ENCODE measurements at regions not wholly inside any gene's neighbourhood (a gene's known extent, or its start where the extent isn't known, plus 50 kb on each side); places are given as distances from the start of the nearest gene placed in this dataset.

DNA sequence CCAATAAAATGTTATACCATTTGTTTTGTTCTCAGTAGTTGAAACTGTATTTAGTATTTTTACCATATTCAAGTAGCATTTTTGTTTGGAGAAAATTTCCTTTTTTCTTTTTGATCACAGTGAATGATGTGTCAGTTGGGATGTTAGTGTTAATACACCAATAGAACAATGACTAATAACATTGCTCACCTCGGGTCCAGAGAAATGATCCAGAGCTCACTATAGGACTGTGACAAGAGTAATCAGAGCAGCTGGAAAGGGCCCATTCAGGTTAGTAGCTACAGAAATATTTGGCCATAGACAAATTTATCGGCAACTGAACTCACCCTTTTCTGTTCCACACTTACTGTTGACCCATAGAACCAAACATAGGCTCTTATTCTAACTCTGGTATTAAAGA is 989.2 kb downstream of the TLE4 start:
- ChIA-PET POLR2A (no interaction called here), CTCF (interaction anchor here (1.5 kb wide), 1 partner anchor 9 kb away, joined by 3 read pairs; no protein-coding TSS in a partner anchor)
- H3K36me3 Mint-ChIP-seq (ENCODE audit: low read depth) = no peaks in the 10 kb centered on the region
- no peaks in the 10 kb centered on the region for H3K36me3 ChIP-seq (ENCODE audit: insufficient read depth, low read length)
- ATAC-seq (ENCODE audit: poor library complexity) (no peak), DNase-seq (no peak)
- no peak overlapping the region for H3K27ac Mint-ChIP-seq
- no peaks in the 10 kb centered on the region for H3K4me1 ChIP-seq (ENCODE audit: insufficient read depth, low read length)
- H3K27me3 ChIP-seq (ENCODE audit: control insufficient read depth in 1 of 2, insufficient read depth in 2 of 2, low read length in 2 of 2) = no peaks in the 10 kb centered on the region
- no peak overlapping the region for H3K4me3 ChIP-seq (ENCODE audit: low read length)
- no peak overlapping the region for H3K27ac ChIP-seq (ENCODE audit: low read depth in 1 of 2, low read length in 2 of 2)
- no peaks in the 10 kb centered on the region for H3K27me3 Mint-ChIP-seq
- H3K9me3 ChIP-seq (ENCODE audit: control insufficient read depth in 1 of 2, insufficient read depth in 1 of 2, low read length in 2 of 2) = no peaks in the 10 kb centered on the region
- H3K4me1 Mint-ChIP-seq (ENCODE audit: low read depth) = no peaks in the 10 kb centered on the region
- TF ChIP-seq, protein P1, sequence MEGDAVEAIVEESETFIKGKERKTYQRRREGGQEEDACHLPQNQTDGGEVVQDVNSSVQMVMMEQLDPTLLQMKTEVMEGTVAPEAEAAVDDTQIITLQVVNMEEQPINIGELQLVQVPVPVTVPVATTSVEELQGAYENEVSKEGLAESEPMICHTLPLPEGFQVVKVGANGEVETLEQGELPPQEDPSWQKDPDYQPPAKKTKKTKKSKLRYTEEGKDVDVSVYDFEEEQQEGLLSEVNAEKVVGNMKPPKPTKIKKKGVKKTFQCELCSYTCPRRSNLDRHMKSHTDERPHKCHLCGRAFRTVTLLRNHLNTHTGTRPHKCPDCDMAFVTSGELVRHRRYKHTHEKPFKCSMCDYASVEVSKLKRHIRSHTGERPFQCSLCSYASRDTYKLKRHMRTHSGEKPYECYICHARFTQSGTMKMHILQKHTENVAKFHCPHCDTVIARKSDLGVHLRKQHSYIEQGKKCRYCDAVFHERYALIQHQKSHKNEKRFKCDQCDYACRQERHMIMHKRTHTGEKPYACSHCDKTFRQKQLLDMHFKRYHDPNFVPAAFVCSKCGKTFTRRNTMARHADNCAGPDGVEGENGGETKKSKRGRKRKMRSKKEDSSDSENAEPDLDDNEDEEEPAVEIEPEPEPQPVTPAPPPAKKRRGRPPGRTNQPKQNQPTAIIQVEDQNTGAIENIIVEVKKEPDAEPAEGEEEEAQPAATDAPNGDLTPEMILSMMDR (IDR thresholded peaks at IDR 0.05) = no peak
- H3K9me3 Mint-ChIP-seq = peaks cover 5% of the 10 kb centered on the region
- intact Hi-C loops (cut with DNase I, micrococcal nuclease) = no loop called here
- H3K4me3 Mint-ChIP-seq = no peak overlapping the region

DNA sequence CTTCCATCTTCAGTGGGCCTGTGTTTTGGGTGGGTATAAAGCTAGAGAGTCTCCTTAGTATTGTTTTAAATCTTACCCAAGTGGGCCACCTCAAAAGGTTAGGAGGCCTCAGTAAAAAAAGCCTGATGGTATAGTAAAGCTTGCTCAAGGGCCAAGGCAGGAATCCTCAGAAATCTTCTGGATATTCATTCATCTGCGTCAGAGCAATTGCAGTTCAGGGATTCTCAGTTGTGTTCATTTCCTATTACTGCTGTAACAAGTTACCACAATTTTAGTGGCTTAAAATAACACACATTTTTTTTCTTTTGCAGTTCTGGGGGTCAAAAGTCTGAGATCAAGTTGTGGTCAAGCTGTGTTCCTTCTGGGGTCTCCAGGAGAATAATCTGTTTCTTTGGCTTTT is 985.5 kb downstream of the TLE4 start:
- Mint-ChIP-seq H3K27ac (no peak overlapping the region), H3K4me3 (no peak overlapping the region), H3K36me3 (ENCODE audit: low read depth) (no peaks in the 10 kb centered on the region), H3K4me1 (ENCODE audit: low read depth) (no peaks in the 10 kb centered on the region), H3K27me3 (no peaks in the 10 kb centered on the region), H3K9me3 (peaks cover 2% of the 10 kb centered on the region)
- Histone ChIP-seq H3K4me1 (ENCODE audit: insufficient read depth, low read length) (no peaks in the 10 kb centered on the region), H3K36me3 (ENCODE audit: insufficient read depth, low read length) (no peaks in the 10 kb centered on the region), H3K27me3 (ENCODE audit: control insufficient read depth in 1 of 2, insufficient read depth in 2 of 2, low read length in 2 of 2) (no peaks in the 10 kb centered on the region), H3K4me3 (ENCODE audit: low read length) (no peak overlapping the region), H3K9me3 (ENCODE audit: control insufficient read depth in 1 of 2, insufficient read depth in 1 of 2, low read length in 2 of 2) (no peaks in the 10 kb centered on the region), H3K27ac (ENCODE audit: low read depth in 1 of 2, low read length in 2 of 2) (no peak overlapping the region)
- POLR2A ChIA-PET = no interaction called here
- CTCF ChIA-PET = no interaction called here
- TF ChIP-seq, protein P1 (IDR thresholded peaks at IDR 0.05) = no peak
- intact Hi-C loops (cut with DNase I, micrococcal nuclease) = no loop called here
- DNase-seq = no peak
- ATAC-seq (ENCODE audit: poor library complexity) = no peak

DNA sequence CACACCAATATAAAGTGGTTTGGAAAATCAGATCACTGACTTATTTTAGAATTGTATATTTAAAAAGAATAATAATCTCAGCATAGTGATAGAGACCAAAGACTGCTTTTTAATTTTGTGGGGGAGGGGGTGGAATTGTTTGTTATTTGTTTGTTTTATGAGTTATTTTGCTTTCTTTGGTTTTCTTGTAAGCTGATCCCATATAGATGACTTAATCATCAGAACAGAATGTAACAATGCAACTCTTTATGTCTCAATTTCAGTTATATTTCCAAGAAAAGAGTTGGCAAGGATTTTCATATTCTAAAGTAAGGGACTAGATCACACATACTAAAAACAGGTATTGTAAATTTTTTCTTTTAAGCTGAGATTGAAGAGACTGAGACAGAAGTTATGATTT is 984.9 kb downstream of the TLE4 start:
- H3K36me3 Mint-ChIP-seq (ENCODE audit: low read depth) = no peaks in the 10 kb centered on the region
- intact Hi-C loops (cut with DNase I, micrococcal nuclease) = no loop called here
- no peaks in the 10 kb centered on the region for H3K27me3 ChIP-seq (ENCODE audit: control insufficient read depth in 1 of 2, insufficient read depth in 2 of 2, low read length in 2 of 2)
- H3K4me3 ChIP-seq (ENCODE audit: low read length) = no peak overlapping the region
- H3K4me1 Mint-ChIP-seq (ENCODE audit: low read depth) = no peaks in the 10 kb centered on the region
- no peak overlapping the region for H3K4me3 Mint-ChIP-seq
- DNase-seq = no peak
- no peak for ATAC-seq (ENCODE audit: poor library complexity)
- no peaks in the 10 kb centered on the region for H3K36me3 ChIP-seq (ENCODE audit: insufficient read depth, low read length)
- H3K4me1 ChIP-seq (ENCODE audit: insufficient read depth, low read length) = no peaks in the 10 kb centered on the region
- TF ChIP-seq, protein P1 (IDR thresholded peaks at IDR 0.05) = no peak
- ChIA-PET POLR2A (no interaction called here), CTCF (no interaction called here)
- H3K27me3 Mint-ChIP-seq = no peaks in the 10 kb centered on the region
- H3K27ac Mint-ChIP-seq = no peak overlapping the region
- no peaks in the 10 kb centered on the region for H3K9me3 ChIP-seq (ENCODE audit: control insufficient read depth in 1 of 2, insufficient read depth in 1 of 2, low read length in 2 of 2)
- H3K27ac ChIP-seq (ENCODE audit: low read depth in 1 of 2, low read length in 2 of 2) = no peak overlapping the region
- H3K9me3 Mint-ChIP-seq = peaks cover 2% of the 10 kb centered on the region

Data from CD4-positive, alpha-beta T cell (primary cell).